ENCODE measurements at regions not wholly inside any gene's neighbourhood (a gene's known extent, or its start where the extent isn't known, plus 50 kb on each side); places are given as distances from the start of the nearest gene placed in this dataset.

DNA sequence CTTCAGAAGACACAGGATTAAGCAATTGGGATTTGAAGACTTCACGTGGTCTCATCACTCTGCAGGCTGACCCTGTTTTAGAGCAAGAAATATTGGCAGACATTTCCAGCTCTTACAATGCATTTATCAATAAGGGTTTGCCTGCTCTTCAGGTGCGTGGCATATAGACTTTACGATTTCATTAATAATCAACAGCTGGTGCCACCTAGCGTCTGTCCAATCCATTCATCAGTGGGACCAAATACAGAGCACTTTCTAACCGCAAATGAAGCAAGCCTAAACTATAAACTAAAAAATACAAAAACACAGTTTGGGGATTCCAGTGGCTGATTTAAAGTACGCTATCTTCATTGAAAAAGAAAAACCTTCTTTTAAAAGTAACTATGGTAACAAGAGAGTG, 125.4 kb upstream of the DMD start:
- no peak for TF ChIP-seq CTCF (IDR thresholded peaks at IDR 0.05 in 2 of 3, conservative IDR thresholded peaks at IDR 0.05 in 1 of 3; ENCODE audit: borderline replicate concordance in 1 of 3, insufficient read depth in 1 of 3, low read depth in 2 of 3, low read length in 2 of 3)
- no peak for TF ChIP-seq EGR1 (IDR thresholded peaks at IDR 0.05; ENCODE audit: low read depth)
